ENCODE measurements at regions not wholly inside any gene's neighbourhood (a gene's known extent, or its start where the extent isn't known, plus 50 kb on each side); places are given as distances from the start of the nearest gene placed in this dataset.

GRCh38 chr2:40953341-40953740 lies 501.5 kb upstream of the SLC8A1 start:
- TF ChIP-seq POLR2A (IDR thresholded peaks at IDR 0.05) (no peak), CTCF (IDR thresholded peaks at IDR 0.05) (no peak)

All from thyroid gland (tissue), 4 donors.